Left ventricle myocardium inferior (tissue), 1 donor: ENCODE measurements at regions not wholly inside any gene's neighbourhood (a gene's known extent, or its start where the extent isn't known, plus 50 kb on each side); places are given as distances from the start of the nearest gene placed in this dataset.

ENCODE experiments used
- DNase-seq: peaks from one replicate; pipeline ENCODE4 v3.0.0-alpha.2; 2020
- H3K27ac ChIP-seq: fragments of 200-600 bp; replicated peaks from 2 replicates; pipeline ENCODE4 v1.8.0; 2021
- H3K27me3 ChIP-seq: fragments of 200-600 bp; 2 replicates; pipeline ENCODE4 v1.8.0; 2021; ENCODE audit warnings: low read depth
- H3K36me3 ChIP-seq: fragments of 200-600 bp; 2 replicates; pipeline ENCODE4 v1.8.0; 2021
- H3K4me1 ChIP-seq: fragments of 200-600 bp; 2 replicates; pipeline ENCODE4 v1.8.0; 2021
- H3K4me3 ChIP-seq: fragments of 200-600 bp; 2 replicates; pipeline ENCODE4 v1.8.0; 2021; ENCODE audit warnings: mild to moderate bottlenecking, moderate library complexity
- H3K9me3 ChIP-seq: fragments of 200-600 bp; replicated peaks from 2 replicates; pipeline ENCODE4 v1.8.0; 2021
- CTCF ChIP-seq: fragments of 200-600 bp; IDR thresholded peaks from 2 replicates; pipeline ENCODE4 v1.8.0; 2021; ENCODE audit warnings: antibody characterized with exemption, mild to moderate bottlenecking, borderline replicate concordance
- intact Hi-C: fragments of 100-400 bp; cut with micrococcal nuclease; formaldehyde crosslinking; loops from one replicate; pipeline ENCODE4 v1.11.0; 2022
- donor health status: DM: no; HTN: yes; CAD: no; lungs with severe emphysema.

- H3K9me3 ChIP-seq = peaks cover 8% of the 10 kb centered on the region
- H3K4me3 ChIP-seq = no peak overlapping the region
- no peak for TF ChIP-seq CTCF
- H3K27ac ChIP-seq = no peak overlapping the region
- intact Hi-C loops = no loop called here
- DNase-seq = no peak
- H3K4me1 ChIP-seq = no peaks in the 10 kb centered on the region
- H3K36me3 ChIP-seq = no peaks in the 10 kb centered on the region
- H3K27me3 ChIP-seq = peaks cover 51% of the 10 kb centered on the region
Measured at GRCh38 chr5:180437336-180437735, 56.8 kb upstream of the CNOT6 start.

DNA sequence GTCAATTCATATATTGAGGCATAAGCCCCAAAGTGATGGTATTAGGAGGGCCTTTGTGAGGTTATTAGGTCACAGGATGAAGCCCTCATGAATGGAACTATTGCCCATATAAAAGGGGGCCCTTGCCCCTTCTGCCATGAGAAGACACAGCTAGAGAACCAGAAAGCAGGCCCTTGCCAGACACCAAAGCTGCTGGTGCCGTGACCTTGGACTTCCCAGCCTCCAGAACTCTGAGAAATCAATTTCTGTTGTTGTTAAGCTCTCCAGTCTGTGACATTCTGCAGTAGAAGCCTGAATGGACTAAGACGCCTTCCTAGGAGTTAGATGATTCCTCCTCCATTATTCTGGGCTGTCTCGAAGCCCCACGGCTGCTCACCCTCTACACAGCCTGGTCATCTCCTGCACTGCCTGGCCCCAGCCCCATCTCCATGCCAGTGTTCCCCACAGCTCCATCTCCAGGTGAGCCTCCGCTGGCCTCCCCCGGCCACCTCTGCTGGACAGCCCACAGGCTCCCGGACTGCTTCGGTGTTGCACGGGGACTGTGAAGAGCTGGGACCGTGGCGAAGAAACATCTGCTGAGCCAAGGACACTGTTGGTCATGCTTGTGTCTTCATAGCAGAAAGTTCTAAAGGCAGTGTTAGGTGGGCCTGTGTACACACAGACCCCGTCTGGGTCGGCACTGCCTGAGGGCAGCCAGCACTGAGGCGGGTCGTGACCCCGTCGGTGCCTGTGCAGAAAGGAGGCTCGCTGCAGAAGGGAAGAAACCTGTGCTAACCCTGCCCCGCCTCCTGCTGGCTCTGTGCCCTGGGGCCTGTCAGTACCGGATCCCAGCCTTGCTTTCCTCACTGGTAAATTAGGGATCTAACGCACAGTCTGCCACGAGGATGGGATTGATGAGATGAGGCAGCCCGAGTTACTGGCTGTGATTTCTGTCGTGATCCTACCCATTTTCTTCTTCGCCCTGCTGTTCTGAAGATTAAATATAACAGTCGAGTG is 55.1 kb upstream of the CNOT6 start:
- H3K4me3 ChIP-seq = no peak overlapping the region
- H3K9me3 ChIP-seq = peaks cover 24% of the 10 kb centered on the region
- no peak overlapping the region for H3K27ac ChIP-seq
- DNase-seq = no peak
- TF ChIP-seq CTCF = no peak
- H3K36me3 ChIP-seq = no peaks in the 10 kb centered on the region
- peaks cover 54% of the 10 kb centered on the region for H3K27me3 ChIP-seq
- H3K4me1 ChIP-seq = no peaks in the 10 kb centered on the region
- intact Hi-C loops = no loop called here

- Histone ChIP-seq H3K27ac (no peak overlapping the region), H3K4me3 (no peak overlapping the region), H3K4me1 (no peaks in the 10 kb centered on the region), H3K36me3 (no peaks in the 10 kb centered on the region), H3K9me3 (peaks cover 35% of the 10 kb centered on the region), H3K27me3 (peaks cover 53% of the 10 kb centered on the region)
- TF ChIP-seq CTCF = no peak
- DNase-seq = no peak
- intact Hi-C loops = no loop called here
Measured at GRCh38 chr5:180439911-180440769, 54.0 kb upstream of the CNOT6 start.

GRCh38 chr5:180441564-180442051 is 52.6 kb upstream of the CNOT6 start:
- no peak for DNase-seq
- TF ChIP-seq CTCF = no peak
- H3K4me1 ChIP-seq = no peaks in the 10 kb centered on the region
- H3K4me3 ChIP-seq = no peak overlapping the region
- H3K36me3 ChIP-seq = no peaks in the 10 kb centered on the region
- peaks cover 46% of the 10 kb centered on the region for H3K9me3 ChIP-seq
- H3K27me3 ChIP-seq = peaks cover 39% of the 10 kb centered on the region
- no peak overlapping the region for H3K27ac ChIP-seq
- intact Hi-C loops = no loop called here
